ENCODE measurements at regions not wholly inside any gene's neighbourhood (a gene's known extent, or its start where the extent isn't known, plus 50 kb on each side); places are given as distances from the start of the nearest gene placed in this dataset.
"Not testable (repeated sequence)": the region's sequence is repeated elsewhere in the genome, so short reads cannot be mapped to it uniquely, and the experiment has no call there.

GRCh38 chr13:110010404-110011138 lies 224.2 kb upstream of the IRS2 start:
- DNase-seq (ENCODE audit: low read depth in 4 of 4, low spot score in 1 of 4), result no peak

GRCh38 chr13:110008816-110009215 lies 222.4 kb upstream of the IRS2 start:
- DNase-seq (ENCODE audit: low read depth in 4 of 4, low spot score in 1 of 4), result no peak

GRCh38 chr13:110006304-110006703 lies 219.9 kb upstream of the IRS2 start:
- DNase-seq (ENCODE audit: low read depth in 4 of 4, low spot score in 1 of 4), result no peak

GRCh38 chr13:110005563-110005962 lies 219.2 kb upstream of the IRS2 start:
- DNase-seq (ENCODE audit: low read depth in 4 of 4, low spot score in 1 of 4), result no peak

- DNase-seq (ENCODE audit: low read depth in 4 of 4, low spot score in 1 of 4), result no peak
Observed at GRCh38 chr13:110004814-110005213, 218.4 kb upstream of the IRS2 start.

GRCh38 chr13:110001670-110002275 lies 215.4 kb upstream of the IRS2 start:
- no peak for DNase-seq (ENCODE audit: low read depth in 4 of 4, low spot score in 1 of 4)

GRCh38 chr13:110000534-110001345 lies 214.4 kb upstream of the IRS2 start:
- DNase-seq (ENCODE audit: low read depth in 4 of 4, low spot score in 1 of 4), result no peak

GRCh38 chr13:109999659-110000533 lies 213.5 kb upstream of the IRS2 start:
- no peak for DNase-seq (ENCODE audit: low read depth in 4 of 4, low spot score in 1 of 4)

GRCh38 chr13:109998684-109999533 lies 212.5 kb upstream of the IRS2 start:
- no peak for DNase-seq (ENCODE audit: low read depth in 4 of 4, low spot score in 1 of 4)

GRCh38 chr13:109998037-109998436 lies 211.7 kb upstream of the IRS2 start:
- DNase-seq (ENCODE audit: low read depth in 4 of 4, low spot score in 1 of 4), result no peak

GRCh38 chr13:109997056-109997595 lies 210.7 kb upstream of the IRS2 start:
- DNase-seq (ENCODE audit: low read depth in 4 of 4, low spot score in 1 of 4), result not testable (repeated sequence)

- no peak for DNase-seq (ENCODE audit: low read depth in 4 of 4, low spot score in 1 of 4)
Observed at GRCh38 chr13:109996404-109996960, 210.1 kb upstream of the IRS2 start.

GRCh38 chr13:109995578-109995977 lies 209.2 kb upstream of the IRS2 start:
- DNase-seq (ENCODE audit: low read depth in 4 of 4, low spot score in 1 of 4), result no peak

- no peak for DNase-seq (ENCODE audit: low read depth in 4 of 4, low spot score in 1 of 4)
Observed at GRCh38 chr13:109990296-109990695, 203.9 kb upstream of the IRS2 start.

GRCh38 chr13:109989686-109990085 lies 203.3 kb upstream of the IRS2 start:
- DNase-seq (ENCODE audit: low read depth in 4 of 4, low spot score in 1 of 4), result no peak

- DNase-seq (ENCODE audit: low read depth in 4 of 4, low spot score in 1 of 4), result no peak
Observed at GRCh38 chr13:109989155-109989554, 202.8 kb upstream of the IRS2 start.

- DNase-seq (ENCODE audit: low read depth in 4 of 4, low spot score in 1 of 4), result no peak
Observed at GRCh38 chr13:109986851-109987250, 200.5 kb upstream of the IRS2 start.

- no peak for DNase-seq (ENCODE audit: low read depth in 4 of 4, low spot score in 1 of 4)
Observed at GRCh38 chr13:109985871-109986450, 199.6 kb upstream of the IRS2 start.

- no peak for DNase-seq (ENCODE audit: low read depth in 4 of 4, low spot score in 1 of 4)
Observed at GRCh38 chr13:109983447-109983846, 197.1 kb upstream of the IRS2 start.

Data from stimulated activated CD4-positive, alpha-beta T cell treated with anti-CD3 and anti-CD28 coated beads, Interleukin-1b, Interleukin-23, amount 100 ng/mL, for 24 hours (primary cell).